Epithelial cell of proximal tubule (primary cell): ENCODE measurements at regions not wholly inside any gene's neighbourhood (a gene's known extent, or its start where the extent isn't known, plus 50 kb on each side); places are given as distances from the start of the nearest gene placed in this dataset.

Experiments used
- DNase-seq: peaks from one replicate; pipeline ENCODE4 v3.0.0-alpha.2; 2011; ENCODE audit warnings: low read depth
- H3K4me3 ChIP-seq: 2 replicates; pipeline ENCODE4 v1.5.1; 2011; ENCODE audit warnings: low read depth, mild to moderate bottlenecking, low read length
- CTCF ChIP-seq: conservative IDR thresholded peaks from 2 replicates; pipeline ENCODE4 v1.5.1; 2012; ENCODE audit warnings: low read depth, mild to moderate bottlenecking, low read length

GRCh38 chr2:118678985-118679384 lies 168.5 kb downstream of the EN1 start:
- H3K4me3 ChIP-seq, result no peak overlapping the region
- TF ChIP-seq CTCF, result no peak
- DNase-seq, result no peak

DNA sequence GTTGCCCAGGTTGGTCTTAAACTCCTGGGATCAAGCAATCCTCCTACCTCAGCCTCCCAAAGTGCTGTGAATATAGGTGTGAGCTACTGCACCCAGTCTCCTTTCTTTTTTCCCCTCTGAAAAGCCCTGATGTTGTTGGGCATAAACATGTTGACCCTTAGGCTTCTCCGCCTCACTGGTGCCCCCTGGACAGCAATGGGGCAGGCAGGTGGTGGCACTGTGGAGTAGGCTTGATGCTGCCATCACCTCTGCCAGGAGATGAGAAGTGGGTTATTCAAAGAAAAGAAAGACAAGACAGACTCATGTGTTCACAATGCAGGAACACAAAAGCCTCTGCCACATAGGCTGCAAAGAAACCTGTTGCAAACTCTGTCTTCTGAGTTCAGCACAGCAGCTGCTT lies 169.9 kb downstream of the EN1 start:
- no peak for TF ChIP-seq CTCF
- DNase-seq, result no peak
- no peak overlapping the region for H3K4me3 ChIP-seq

DNA sequence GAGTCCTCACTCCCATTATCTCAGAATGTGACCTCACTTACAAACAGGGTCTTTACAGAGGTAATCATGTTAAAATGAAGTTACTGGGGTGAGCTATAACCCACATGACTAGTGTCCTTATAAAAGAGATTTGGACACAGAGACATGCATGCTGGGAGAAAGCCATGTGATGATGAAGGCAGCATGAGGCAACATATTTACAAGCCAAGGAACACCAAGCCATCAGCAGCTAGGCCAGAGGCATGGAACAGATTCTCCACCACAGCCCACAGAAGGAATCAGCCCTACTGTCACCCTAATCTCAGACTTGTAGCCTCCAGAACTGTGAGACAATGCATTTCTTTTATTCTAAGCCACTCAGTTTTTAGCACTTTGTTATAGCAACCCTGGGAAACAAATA lies 171.9 kb downstream of the EN1 start:
- no peak for DNase-seq

GRCh38 chr2:118672571-118673158 lies 174.8 kb downstream of the EN1 start:
- TF ChIP-seq CTCF, result no peak
- no peak for DNase-seq
- H3K4me3 ChIP-seq, result no peak overlapping the region

More for the DNA sequence above, 171.9 kb downstream of the EN1 start:
- TF ChIP-seq CTCF, result no peak
- H3K4me3 ChIP-seq, result no peak overlapping the region

DNA sequence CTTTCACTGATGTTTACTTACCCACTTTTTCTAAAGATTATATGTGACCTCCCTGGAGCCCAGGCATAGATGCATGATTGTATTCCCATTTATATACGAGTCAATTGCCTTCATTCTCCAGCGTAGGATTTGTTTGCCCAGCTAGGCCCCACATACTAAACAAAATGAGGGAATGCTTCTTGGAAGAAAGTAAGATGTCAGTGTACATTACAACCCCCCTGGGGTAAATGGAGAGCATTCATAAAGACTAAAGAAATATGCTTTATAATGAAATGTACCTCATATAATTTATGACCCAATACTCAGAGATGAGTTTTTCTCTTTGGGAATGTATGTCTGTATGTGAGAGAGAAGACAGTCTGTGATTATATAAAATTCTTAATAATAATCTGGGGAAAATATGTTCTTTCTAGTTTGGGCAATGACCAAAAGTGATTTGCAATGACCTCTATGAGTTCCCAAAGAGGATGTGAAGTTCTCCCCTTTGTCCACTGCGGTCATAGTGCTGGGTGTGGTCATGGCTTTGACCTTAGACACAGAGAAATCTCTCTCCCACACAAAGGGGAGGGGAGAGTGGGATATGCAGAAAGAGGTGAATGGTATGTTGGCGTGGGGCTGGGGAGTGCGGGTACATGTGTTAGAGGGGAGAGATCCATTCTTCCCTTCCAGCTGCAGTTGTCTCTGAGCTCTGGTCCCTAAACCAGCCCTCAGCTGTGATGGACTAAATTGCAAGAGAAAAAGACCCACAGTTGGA lies 175.6 kb downstream of the EN1 start:
- TF ChIP-seq CTCF, result no peak

GRCh38 chr2:118670838-118671237 lies 176.6 kb downstream of the EN1 start:
- no peak for TF ChIP-seq CTCF
- DNase-seq, result no peak
- H3K4me3 ChIP-seq, result no peak overlapping the region

More for the DNA sequence above, 175.6 kb downstream of the EN1 start:
- no peak overlapping the region for H3K4me3 ChIP-seq
- no peak for DNase-seq

DNA sequence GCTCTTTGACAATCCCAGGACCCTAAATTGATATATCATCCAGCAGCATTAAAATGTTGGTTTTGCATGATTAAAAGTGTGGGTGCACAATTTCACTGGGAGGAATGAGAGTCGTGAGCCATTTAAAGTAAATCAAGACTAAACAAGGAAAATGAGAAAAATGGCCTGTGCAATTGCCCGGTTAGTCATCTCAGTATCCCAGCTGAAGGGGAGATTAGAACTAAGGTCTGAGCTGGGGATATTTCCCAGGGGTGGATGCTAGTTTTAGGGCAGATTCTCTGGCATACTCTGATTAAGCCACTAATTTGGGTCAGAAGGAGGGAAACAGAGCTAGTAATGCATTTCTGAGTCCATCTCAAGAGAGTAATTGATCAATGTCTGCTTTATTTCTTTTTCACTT lies 177.2 kb downstream of the EN1 start:
- no peak overlapping the region for H3K4me3 ChIP-seq
- DNase-seq, result no peak
- TF ChIP-seq CTCF, result no peak
